ENCODE measurements at regions not wholly inside any gene's neighbourhood (a gene's known extent, or its start where the extent isn't known, plus 50 kb on each side); places are given as distances from the start of the nearest gene placed in this dataset.

DNA sequence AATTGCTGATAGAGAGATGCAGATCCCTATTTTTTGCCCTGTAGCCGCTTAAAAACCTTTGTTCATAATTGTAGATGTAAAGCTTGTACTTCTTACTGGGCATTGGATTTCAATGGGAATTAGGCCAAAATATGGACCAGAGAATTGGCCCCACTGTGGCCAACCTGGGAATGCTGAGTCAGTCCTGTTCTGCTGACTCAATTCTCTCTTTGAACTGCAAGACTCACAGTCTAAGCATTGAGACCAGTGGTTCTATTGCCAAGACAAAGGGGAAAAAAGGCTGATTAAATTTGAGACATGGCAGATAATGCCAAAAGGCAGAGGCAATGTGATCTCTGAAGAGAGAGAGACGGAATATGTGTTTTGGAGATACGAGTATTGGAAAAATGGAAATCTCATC is 72.5 kb upstream of the UBL3 start:
- peak; percentile 49 for DNase-seq (ENCODE audit: low read depth)
- H3K4me3 ChIP-seq (ENCODE audit: low read depth, low read length) = no peak overlapping the region

DNA sequence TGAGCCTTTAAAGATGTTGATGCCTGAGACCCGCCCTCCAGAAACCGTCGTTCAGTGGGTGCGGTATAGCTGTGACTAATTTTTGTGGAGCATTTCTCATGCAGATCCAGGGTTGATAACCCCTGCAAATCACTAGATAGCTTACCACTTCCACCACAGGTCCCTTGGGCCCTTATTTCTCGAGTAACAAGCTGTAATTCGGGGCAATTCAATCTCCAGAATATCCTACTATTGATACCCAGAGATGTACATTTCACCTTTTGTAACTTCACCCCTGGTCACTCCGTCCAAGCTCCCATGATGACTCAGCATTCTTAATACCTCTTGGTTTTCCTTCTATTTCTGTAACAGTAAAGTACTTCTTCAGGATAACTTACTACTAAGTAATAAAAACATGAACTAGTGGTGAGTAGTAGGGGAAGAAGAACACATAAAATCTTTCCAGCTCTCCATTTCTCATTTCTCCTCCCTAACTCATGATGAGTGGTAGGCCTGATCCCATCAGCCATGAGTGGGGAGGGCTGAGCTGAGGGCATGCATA is 71.9 kb upstream of the UBL3 start:
- DNase-seq (ENCODE audit: low read depth) = peak; percentile 47
- no peak overlapping the region for H3K4me3 ChIP-seq (ENCODE audit: low read depth, low read length)

DNA sequence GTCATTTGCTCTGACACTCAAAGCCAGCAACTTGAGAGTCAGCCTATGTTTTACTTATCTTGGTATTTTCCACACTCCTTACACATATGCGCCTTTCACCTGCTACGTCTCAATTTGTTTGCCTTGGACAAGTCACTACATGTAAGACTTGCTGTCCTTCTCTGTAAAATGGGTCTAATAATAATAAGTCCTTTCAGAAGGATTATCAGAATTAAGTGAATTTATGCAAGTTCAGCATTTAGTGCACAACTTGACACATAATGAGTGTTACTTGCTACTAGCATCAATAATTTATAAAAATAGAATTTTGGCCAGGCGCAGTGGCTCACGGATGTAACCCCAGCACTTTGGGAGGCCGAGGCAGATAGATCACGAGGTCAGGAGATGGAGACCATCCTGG is 71.1 kb upstream of the UBL3 start:
- DNase-seq (ENCODE audit: low read depth) = no peak

DNA sequence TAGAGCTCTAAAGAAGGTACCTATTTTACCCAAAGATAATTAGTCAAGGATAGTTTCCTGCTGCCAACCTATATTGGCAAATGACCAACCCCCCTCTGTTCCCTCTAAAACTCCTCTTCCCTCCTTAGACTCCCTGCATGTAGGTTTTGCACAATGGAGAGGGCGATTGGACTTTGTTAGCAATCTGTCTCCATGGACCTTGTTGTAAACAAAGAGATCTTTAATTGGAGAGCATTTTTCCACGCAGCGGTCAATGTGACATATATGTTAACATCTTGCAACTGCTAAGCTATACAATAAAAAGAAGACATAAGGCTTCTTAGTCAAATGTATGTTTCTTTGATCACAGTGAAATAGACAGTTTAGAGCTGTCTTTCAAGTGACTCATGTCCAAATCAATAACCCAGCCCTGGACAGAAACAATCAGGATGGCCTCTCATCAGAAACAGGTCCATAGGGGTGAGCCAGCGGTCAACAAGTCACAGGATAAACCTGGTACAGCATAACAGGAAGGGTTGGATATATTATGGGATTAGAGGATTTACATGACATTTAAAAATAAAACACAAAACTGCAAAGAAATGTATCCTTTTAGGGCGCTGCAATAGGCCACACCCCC is 69.7 kb upstream of the UBL3 start:
- DNase-seq (ENCODE audit: low read depth) = no peak
- no peak overlapping the region for H3K4me3 ChIP-seq (ENCODE audit: low read depth, low read length)

More for the DNA sequence above, 71.1 kb upstream of the UBL3 start:
- no peak overlapping the region for H3K4me3 ChIP-seq (ENCODE audit: low read depth, low read length)

DNA sequence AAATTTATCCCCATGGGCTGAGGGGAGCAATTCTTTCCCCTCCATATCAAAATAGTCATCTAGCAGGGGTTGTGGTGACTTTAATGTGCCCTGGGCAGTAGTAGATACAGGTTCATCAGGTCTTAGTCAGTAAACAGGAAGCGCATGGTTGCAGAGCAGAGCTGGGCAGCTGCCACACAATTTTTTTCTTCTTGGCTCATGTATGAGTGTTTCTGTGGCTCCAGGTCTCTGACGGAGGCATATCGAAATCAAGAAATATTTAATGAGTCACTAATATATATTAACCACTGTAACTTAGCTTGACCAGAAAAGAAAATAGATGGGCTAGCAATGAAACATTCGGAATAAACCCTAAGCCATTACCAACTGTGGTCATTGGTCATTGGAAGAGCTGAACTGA is 68.4 kb upstream of the UBL3 start:
- no peak for DNase-seq (ENCODE audit: low read depth)
- H3K4me3 ChIP-seq (ENCODE audit: low read depth, low read length) = no peak overlapping the region

DNA sequence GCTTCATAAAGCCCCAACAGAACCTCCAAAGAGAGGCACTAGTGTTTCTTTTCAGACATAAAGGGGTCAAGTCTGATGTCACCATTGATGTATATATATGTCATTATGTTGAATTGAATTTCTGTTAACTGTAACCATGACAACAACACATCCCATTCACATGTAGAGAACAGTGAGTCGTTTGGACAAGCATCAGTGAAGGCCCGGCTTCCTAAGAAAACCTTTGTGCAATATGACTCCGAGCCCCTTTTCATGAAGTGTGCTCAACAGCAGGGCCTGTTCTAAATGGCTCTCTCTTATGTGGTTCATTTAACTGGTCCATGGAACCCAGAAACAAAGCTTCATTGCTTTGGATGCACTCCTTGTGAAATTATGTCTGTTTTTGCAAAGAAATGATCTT is 67.2 kb upstream of the UBL3 start:
- DNase-seq (ENCODE audit: low read depth) = no peak
- no peak overlapping the region for H3K4me3 ChIP-seq (ENCODE audit: low read depth, low read length)

DNA sequence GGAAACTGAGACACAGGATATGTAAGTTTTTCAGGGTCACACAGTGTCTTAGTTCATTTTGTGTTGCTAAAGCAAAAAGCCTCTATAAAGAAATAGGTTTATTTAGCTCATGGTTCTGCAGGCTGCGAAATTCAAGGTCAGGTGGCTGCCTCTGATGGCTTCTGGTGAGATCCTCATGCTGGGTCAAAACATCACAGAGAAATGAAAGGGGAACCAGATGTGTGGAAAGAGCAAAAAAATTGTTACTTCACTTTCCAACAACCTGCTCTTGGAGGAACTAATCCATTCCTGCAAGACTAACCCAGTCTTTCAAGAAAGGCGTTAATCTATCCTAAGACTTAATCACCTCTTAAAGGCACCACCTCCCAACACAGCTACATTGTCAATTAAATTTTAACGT is 64.2 kb upstream of the UBL3 start:
- no peak overlapping the region for H3K4me3 ChIP-seq (ENCODE audit: low read depth, low read length)
- DNase-seq (ENCODE audit: low read depth) = no peak

DNA sequence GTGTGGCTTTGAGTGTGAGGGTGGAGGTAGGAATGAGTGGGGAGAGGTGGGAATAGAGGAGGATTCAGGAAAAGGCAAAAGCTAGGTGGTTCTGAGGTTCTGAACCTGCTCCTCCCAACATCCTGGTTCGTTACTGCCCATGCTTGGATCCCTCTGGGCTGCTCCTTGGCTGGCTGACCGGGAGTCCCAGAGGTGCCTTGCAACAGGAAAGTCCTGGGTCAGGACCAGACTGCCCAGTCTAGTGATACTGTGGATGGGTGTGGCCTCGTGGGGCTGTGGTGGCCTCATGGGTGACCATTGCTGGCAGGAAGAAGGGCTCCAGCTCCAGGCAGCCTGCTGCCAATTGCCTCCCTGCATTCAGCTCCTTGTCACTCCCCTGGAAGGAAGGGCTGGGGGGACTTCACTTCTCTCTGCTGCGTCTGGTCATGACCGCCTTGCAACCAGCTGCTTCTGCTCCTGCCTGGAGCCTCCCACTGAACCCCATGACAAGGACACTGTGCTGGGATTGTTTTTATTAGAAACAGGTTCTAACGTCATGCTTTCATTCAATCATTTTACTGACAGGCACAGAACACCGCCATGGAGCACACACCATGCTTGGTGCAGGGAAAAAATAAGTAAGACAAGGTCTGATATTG is 61.5 kb upstream of the UBL3 start:
- H3K4me3 ChIP-seq (ENCODE audit: low read depth, low read length) = no peak overlapping the region
- DNase-seq (ENCODE audit: low read depth) = no peak

DNA sequence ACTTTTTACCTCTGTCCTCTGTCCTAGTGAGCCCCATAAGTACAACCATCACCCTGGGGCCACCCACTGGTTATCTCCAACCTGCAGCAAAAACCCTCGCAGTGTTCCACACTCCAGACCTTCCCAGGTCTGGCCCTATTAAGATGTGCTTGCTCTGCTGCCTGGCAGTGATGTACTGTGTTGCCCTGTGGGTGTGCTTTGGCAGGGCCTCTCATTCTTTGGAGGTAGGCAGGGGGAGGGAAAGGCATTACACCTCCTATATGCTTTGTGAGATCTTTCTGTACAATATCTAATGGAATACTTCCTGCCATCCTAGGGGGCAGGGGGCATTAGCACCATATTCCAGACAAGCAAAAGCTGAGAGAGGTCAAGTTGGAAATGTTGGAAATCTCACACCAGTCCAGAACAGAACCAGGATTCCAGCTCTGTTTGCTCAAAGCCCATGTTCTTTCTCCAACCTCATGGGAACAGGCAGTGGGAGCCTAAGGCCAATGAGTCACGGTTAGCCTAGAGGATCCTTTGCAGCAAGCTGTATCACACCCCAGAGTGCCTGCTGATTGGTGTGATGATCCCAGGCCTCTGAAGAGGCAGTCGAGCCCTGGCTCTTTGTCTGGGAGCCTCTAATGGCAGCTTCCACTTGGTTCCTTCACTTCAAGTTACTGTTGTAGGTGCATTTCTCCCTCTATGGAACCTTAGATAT is 59.7 kb upstream of the UBL3 start:
- DNase-seq (ENCODE audit: low read depth) = peak; percentile 60
- no peak overlapping the region for H3K4me3 ChIP-seq (ENCODE audit: low read depth, low read length)

DNA sequence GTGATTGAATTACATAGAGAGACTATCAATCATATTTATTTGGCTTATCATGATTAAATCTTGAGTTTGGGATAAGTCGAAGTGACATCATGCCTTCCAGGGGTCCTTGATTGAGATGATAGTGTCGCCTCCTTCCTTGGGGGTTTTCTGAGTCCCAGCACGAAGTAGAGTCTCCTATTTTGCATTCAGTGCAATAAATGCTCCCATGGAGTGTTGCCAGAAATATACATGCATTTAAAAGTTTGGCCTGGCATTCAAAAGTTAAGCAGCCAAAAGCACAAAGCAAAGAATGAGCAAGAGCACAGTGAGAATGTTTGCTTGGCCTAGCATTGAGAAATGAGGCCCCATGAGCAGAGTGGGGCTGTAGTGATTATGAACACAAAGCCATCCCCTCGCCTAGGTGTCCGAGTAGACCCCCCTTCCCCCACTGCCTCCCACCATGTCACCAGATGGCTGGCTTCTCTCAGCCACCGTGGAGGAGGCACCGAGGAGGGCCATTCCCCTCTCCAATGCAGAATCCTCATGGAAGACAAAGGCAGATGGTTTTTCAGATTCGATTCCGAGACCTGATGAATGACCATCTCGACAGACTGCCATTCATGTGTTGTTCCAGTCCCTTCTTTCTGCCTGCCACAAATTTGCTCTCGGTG is 58.8 kb upstream of the UBL3 start:
- no peak overlapping the region for H3K4me3 ChIP-seq (ENCODE audit: low read depth, low read length)
- no peak for DNase-seq (ENCODE audit: low read depth)

DNA sequence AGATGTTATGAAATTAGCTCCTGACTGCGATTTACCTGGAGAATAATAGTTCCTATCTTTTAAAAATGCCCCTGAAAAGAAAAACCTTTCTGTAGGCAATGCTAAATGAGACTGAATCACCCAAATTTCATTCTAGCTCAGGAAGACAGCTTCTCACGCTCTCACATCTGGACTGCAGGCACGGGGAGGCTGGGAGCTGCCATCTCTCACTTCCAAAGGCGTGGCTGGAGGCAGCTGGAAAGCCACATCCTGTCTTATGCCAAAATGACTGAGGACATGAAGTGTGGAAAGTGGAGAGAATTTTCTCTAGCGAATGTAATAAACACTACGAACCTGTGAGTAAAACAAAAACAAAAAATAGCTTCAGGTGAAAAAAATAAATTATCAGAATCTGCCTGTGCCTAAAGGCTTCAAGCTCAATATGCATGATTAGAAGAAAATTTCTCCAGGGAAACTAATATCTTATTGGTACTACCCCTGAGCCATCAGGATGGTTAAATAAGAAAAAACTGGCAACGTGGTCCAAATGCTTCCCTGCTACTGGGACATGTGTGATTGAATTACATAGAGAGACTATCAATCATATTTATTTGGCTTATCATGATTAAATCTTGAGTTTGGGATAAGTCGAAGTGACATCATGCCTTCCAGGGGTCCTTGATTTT is 58.1 kb upstream of the UBL3 start:
- H3K4me3 ChIP-seq (ENCODE audit: low read depth, low read length) = no peak overlapping the region
- DNase-seq (ENCODE audit: low read depth) = peak; percentile 64

DNA sequence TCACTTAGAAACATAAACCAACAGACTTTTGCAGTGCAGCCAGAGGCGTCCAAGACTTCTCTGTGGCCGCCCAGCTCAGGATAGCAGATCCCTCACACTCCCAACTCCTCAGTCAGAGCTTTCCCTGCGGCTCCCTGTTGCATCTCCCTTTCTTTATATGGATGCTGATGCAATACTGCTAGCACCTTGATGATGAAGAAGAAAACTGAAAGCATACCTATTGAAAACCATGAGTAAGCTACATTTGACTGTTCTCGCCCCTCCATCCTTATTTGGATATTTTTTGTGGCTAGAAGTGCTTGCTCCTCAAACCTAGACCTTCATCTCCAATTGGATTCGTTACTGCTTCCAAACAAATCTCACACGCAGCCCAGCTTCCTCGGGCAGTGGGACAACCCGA is 57.3 kb upstream of the UBL3 start:
- no peak overlapping the region for H3K4me3 ChIP-seq (ENCODE audit: low read depth, low read length)
- DNase-seq (ENCODE audit: low read depth) = no peak

DNA sequence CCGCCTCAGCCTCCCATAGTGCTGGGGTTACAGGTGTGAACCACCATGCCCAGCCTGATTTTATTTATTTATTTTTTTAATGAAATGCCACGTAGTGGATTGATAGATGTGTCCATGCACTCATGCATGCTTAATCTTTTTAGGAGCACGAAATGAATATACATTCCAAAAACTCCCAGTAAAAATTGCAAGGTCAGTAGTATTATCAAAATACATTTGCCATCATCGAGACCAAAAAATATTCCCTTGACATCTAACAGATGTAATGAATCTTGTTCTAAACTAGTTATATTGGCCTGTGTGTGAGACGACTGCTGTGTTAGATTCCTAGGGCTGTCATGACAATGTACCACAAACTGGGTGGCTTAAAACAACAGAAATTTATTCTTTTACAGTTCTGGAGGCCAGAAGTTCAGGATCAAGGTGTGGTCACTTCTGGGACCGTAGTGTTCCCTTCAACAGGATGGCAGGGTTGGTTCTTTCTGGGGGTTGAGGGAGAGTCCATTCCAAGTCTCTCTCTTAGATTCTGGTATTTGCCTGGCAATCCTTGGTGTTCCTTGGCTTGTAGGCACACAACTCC is 56.1 kb upstream of the UBL3 start:
- no peak for DNase-seq (ENCODE audit: low read depth)
- H3K4me3 ChIP-seq (ENCODE audit: low read depth, low read length) = no peak overlapping the region

DNA sequence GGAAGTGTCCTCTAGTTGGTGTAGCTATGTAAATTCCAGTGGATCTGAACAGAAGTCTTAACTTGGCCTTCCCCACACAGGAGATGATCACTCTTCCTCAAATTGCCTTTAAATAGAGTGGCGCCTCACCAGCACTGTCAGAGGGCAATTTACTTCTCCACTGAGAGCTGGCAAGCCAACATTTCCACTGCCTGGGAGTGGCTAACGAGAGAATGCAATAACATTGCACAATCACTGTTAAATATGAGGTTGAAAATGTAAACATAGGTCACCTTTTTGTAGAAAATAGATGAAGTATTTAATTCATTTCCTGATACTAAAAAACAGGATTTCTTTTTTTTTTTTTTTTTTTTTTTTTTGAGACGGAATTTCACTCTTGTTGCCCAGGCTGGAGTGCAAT is 55.4 kb upstream of the UBL3 start:
- H3K4me3 ChIP-seq (ENCODE audit: low read depth, low read length) = no peak overlapping the region
- no peak for DNase-seq (ENCODE audit: low read depth)

DNA sequence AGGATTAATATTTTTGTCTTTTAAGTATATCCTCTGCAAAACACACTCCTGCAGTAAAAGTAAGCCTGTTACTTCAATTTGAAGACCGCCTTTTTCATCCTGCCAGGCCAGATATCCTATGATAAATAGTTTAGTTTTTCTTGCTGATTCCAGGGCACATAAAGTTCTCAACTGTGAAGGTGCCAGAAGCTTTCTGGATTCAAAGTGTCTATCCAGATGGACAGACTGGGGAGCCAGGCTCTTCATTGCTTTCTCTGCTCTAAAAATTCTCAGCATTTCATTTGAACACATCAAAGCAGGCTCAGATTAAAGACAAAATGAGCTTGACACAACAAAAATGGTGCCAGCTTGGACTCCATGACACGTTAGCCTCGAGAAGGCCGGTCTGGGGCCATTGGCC is 53.6 kb upstream of the UBL3 start:
- no peak overlapping the region for H3K4me3 ChIP-seq (ENCODE audit: low read depth, low read length)
- DNase-seq (ENCODE audit: low read depth) = no peak

DNA sequence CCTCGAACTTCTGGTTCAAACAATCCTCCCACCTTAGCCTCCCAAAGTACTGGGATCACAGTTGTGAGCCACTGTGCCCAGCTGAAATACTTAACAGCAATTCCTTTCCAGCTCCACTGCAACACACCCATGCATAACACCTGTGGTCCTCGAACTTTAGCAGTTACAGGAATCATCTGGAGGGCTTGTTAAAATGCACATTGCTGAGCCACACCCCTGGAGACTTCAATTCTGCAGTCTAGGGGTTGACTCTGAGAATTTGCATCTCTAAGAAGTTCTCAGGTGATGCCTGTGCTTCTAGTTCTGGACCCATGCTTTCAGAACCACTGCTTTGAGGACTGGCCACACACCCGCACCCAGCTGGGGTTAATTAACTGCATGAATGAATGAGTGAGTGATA is 53.1 kb upstream of the UBL3 start:
- no peak for DNase-seq (ENCODE audit: low read depth)
- no peak overlapping the region for H3K4me3 ChIP-seq (ENCODE audit: low read depth, low read length)

DNA sequence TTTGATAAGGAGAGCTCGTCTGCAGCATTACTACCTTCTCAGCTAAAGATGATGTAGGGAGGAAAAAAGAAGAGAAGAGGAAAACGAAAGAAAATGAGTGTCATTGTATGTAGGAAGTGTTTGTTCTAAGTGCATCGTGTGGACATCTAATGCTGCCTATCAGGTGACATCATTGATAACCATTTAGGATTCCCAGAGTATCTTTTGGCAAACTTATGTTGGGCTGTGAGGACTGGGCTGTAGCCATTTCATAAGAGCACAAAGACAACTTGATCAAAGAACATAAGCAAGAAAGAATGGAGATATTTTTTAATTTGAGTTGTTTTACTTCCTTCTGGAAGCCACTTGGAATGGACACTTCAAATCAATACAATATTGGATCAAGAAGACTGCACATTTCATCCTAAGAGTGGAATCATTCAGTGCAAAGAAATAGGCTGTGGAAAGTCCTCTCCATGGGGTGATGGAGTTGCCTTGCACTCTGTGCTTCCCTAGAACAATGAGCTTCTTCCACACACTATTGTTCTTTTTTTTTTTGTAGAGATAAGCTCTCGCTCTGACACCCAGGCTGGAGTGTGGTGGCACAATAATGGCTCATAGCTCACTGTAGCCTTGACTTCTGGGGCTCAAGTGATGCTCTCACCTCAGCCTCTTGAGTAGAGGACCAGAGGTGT is 52.4 kb upstream of the UBL3 start:
- DNase-seq (ENCODE audit: low read depth) = no peak
- no peak overlapping the region for H3K4me3 ChIP-seq (ENCODE audit: low read depth, low read length)

DNA sequence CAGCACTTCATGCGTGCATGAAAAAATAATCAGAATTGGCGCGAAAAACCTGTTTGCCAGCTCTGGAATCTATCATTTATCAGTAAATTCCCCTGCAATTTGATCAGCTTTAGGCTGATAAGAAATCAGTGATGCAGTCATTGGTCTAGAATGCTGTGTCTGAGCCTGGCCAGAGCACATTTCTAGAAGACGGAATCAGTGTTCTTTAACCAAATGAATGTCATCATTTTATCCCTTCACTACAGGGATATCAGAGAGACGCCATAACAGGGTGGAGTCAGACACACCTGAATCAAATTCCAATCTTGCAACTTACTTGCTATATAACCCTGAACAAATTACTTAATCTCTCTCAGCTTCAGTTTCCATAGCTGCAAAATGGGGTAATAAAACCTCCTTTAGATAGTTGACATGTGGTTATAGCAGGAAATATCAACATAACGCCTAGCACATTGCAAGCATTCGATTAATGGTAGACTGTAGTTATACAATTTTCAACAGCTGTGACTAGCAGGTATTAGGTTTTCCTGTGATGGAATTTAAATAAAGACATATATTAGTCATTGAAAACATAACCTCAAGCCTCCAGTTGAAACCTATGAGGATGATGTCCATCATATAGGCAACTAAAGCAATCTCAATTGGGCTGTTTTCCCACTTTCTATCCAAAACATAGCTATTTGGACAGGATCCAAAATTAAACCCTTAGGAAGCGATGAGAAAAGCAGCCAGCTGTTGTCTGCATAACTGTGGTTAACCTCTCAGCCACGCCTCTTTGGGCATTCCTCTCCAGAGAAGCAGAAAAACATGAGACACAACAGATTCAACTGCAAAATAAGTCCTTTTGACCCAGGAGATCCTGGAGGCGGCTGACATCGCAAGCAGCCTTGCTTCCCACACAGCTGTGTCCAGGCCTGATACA is 51.6 kb upstream of the UBL3 start:
- H3K4me3 ChIP-seq (ENCODE audit: low read depth, low read length) = no peak overlapping the region
- DNase-seq (ENCODE audit: low read depth) = peak; percentile 96

All from skeletal muscle cell (primary cell).